IMR-90 (cell line): ENCODE measurements at regions not wholly inside any gene's neighbourhood (a gene's known extent, or its start where the extent isn't known, plus 50 kb on each side); places are given as distances from the start of the nearest gene placed in this dataset.
A peak's percentile ranks its signal among the peaks of the same experiment; 100 is the strongest.

Source experiments
- ATAC-seq: fragments of 200-7000 bp; cut with Tn5 transposase; 2 replicates; pipeline ENCODE4 v1.9.1; 2020; ENCODE audit warnings: low read depth, mild to moderate bottlenecking, moderate library complexity
- BruUV-seq: library from RNA; stranded (reverse); fragments of 400-500 nt; replicated peaks from 2 replicates; lab custom pipeline; 2021; lab: Mats Ljungman, UMichigan
- CTCF ChIA-PET: fragments of 300-600 bp; formaldehyde crosslinking; extraction: SDS; loops from one replicate; lab custom pipeline; 2021; ENCODE audit warnings: antibody characterized with exemption; lab: Yijun Ruan, JAX
- POLR2A ChIA-PET: fragments of 300-600 bp; sonication (Branson Sonifier 250); formaldehyde crosslinking; loops from one replicate; lab custom pipeline; 2022; ENCODE audit warnings: antibody characterized with exemption; ENCODE audit not compliant: unreplicated experiment; lab: Charles Lee
- DNase-seq: peaks from one replicate; pipeline ENCODE4 v3.0.0; 2013
- H2AFZ ChIP-seq: replicated peaks from 2 replicates; pipeline ENCODE3; 2013; ENCODE audit warnings: low read length, mild to moderate bottlenecking; ENCODE audit not compliant: poor library complexity
- H2AK5ac ChIP-seq: 2 replicates; pipeline ENCODE4 v1.6.1; 2013; ENCODE audit warnings: low read depth, low read length, inconsistent platforms
- H2AK9ac ChIP-seq: replicated peaks from 2 replicates; pipeline ENCODE3; 2013; ENCODE audit warnings: mild to moderate bottlenecking, low read depth, low read length, moderate library complexity; ENCODE audit not compliant: poor library complexity
- H2BK120ac ChIP-seq: 2 replicates; pipeline ENCODE4 v1.6.1; 2013; ENCODE audit warnings: low read depth, low read length, inconsistent platforms
- H2BK15ac ChIP-seq: 3 replicates; pipeline ENCODE4 v1.6.1; 2013; ENCODE audit warnings: low read depth, low read length, inconsistent platforms
- H2BK20ac ChIP-seq: 2 replicates; pipeline ENCODE4 v1.6.1; 2013; ENCODE audit warnings: low read depth, mild to moderate bottlenecking, inconsistent platforms, low read length, moderate library complexity
- H2BK5ac ChIP-seq: 2 replicates; pipeline ENCODE4 v1.6.1; 2013; ENCODE audit warnings: mild to moderate bottlenecking, low read depth, low read length, inconsistent platforms; ENCODE audit not compliant: poor library complexity, severe bottlenecking
- H3K14ac ChIP-seq: replicated peaks from 2 replicates; pipeline ENCODE4 v1.6.1; 2013; ENCODE audit warnings: low read depth, low read length, inconsistent platforms
- H3K18ac ChIP-seq: 2 replicates; pipeline ENCODE4 v1.6.1; 2013; ENCODE audit warnings: low read depth, low read length, control low read depth
- H3K23ac ChIP-seq: 2 replicates; pipeline ENCODE4 v1.6.1; 2013; ENCODE audit warnings: low read depth, low read length, inconsistent platforms
- H3K27ac ChIP-seq: 2 replicates; pipeline ENCODE4 v1.5.1; 2013; ENCODE audit warnings: mild to moderate bottlenecking, control low read depth, low read length; ENCODE audit not compliant: insufficient read depth
- H3K27me3 ChIP-seq: 2 replicates; pipeline ENCODE4 v1.6.1; 2013; ENCODE audit warnings: low read length; ENCODE audit not compliant: control insufficient read depth, insufficient read depth
- H3K36me3 ChIP-seq: 2 replicates; pipeline ENCODE4 v1.6.1; 2013; ENCODE audit warnings: low read length, mixed read lengths; ENCODE audit not compliant: control insufficient read depth, insufficient read depth
- H3K4ac ChIP-seq: 2 replicates; pipeline ENCODE4 v1.6.1; 2013; ENCODE audit warnings: low read depth, low read length, inconsistent platforms
- H3K4me1 ChIP-seq: 2 replicates; pipeline ENCODE4 v1.6.1; 2013; ENCODE audit warnings: low read length, mixed read lengths; ENCODE audit not compliant: control insufficient read depth, insufficient read depth
- H3K4me2 ChIP-seq: 2 replicates; pipeline ENCODE4 v1.6.1; 2013; ENCODE audit warnings: low read depth, mild to moderate bottlenecking, control low read depth, low read length, moderate library complexity
- H3K4me3 ChIP-seq: 2 replicates; pipeline ENCODE4 v1.5.1; 2013; ENCODE audit warnings: low read depth, mild to moderate bottlenecking, control low read depth, low read length, moderate library complexity; ENCODE audit not compliant: insufficient read depth
- H3K56ac ChIP-seq: 2 replicates; pipeline ENCODE4 v1.6.1; 2013; ENCODE audit warnings: low read length, inconsistent platforms; ENCODE audit not compliant: insufficient read depth; ENCODE audit errors: extremely low read depth
- H3K79me1 ChIP-seq, 2 experiments: 2 replicates each; pipeline ENCODE4 v1.6.1; 2013; ENCODE audit warnings: low read length in 2 of 2, inconsistent platforms in 1 of 2, low read depth in 1 of 2
- H3K9ac ChIP-seq: 2 replicates; pipeline ENCODE4 v1.6.1; 2013; ENCODE audit warnings: low read depth, low read length, control low read depth
- H3K9me1 ChIP-seq: 2 replicates; pipeline ENCODE4 v1.6.1; 2013; ENCODE audit warnings: low read length, inconsistent platforms; ENCODE audit not compliant: insufficient read depth
- H3K9me3 ChIP-seq: 2 replicates; pipeline ENCODE4 v1.6.1; 2013; ENCODE audit warnings: low read length; ENCODE audit not compliant: control insufficient read depth, insufficient read depth
- H4K20me1 ChIP-seq: 2 replicates; pipeline ENCODE4 v1.6.1; 2013; ENCODE audit warnings: low read length, inconsistent platforms; ENCODE audit not compliant: insufficient read depth
- H4K5ac ChIP-seq: 2 replicates; pipeline ENCODE4 v1.6.1; 2013; ENCODE audit warnings: mild to moderate bottlenecking, low read depth, low read length, control low read depth
- H4K8ac ChIP-seq, 2 experiments: 2 replicates each; pipeline ENCODE4 v1.6.1; 2013; ENCODE audit warnings: low read depth in 2 of 2, low read length in 2 of 2, control low read depth in 1 of 2, inconsistent platforms in 1 of 2
- H4K91ac ChIP-seq: 2 replicates; pipeline ENCODE4 v1.6.1; 2013; ENCODE audit warnings: low read depth, low read length, inconsistent platforms; ENCODE audit not compliant: insufficient read depth
- CEBPB ChIP-seq: IDR thresholded peaks from 2 replicates; pipeline ENCODE4 v1.6.1; 2012; ENCODE audit warnings: low read depth, low read length, improper control_type of control experiment
- CHD1 ChIP-seq: IDR thresholded peaks from 2 replicates; pipeline ENCODE4 v1.6.1; 2012; ENCODE audit warnings: low read depth, low read length, improper control_type of control experiment
- CTCF ChIP-seq: conservative IDR thresholded peaks from 2 replicates; pipeline ENCODE4 v1.5.1; 2012; ENCODE audit warnings: mild to moderate bottlenecking, low read depth, low read length, improper control_type of control experiment
- ELK1 ChIP-seq: fragments of 150-350 bp; IDR thresholded peaks from 2 replicates; pipeline ENCODE4 v1.6.1; 2016; ENCODE audit warnings: low read depth, mild to moderate bottlenecking, low read length, moderate library complexity, borderline replicate concordance
- FOS ChIP-seq: fragments of 150-350 bp; IDR thresholded peaks from 2 replicates; pipeline ENCODE4 v1.6.1; 2016; ENCODE audit warnings: low read depth, low read length
- MAZ ChIP-seq: IDR thresholded peaks from 2 replicates; pipeline ENCODE4 v1.6.1; 2012; ENCODE audit warnings: low read depth, mild to moderate bottlenecking, low read length, improper control_type of control experiment, moderate library complexity, borderline replicate concordance
- NFE2L2 ChIP-seq: fragments of 150-350 bp; IDR thresholded peaks from 2 replicates; pipeline ENCODE4 v1.6.1; 2016; ENCODE audit warnings: low read depth, mild to moderate bottlenecking, low read length
- RAD21 ChIP-seq: IDR thresholded peaks from 2 replicates; pipeline ENCODE4 v1.6.1; 2012; ENCODE audit warnings: low read length, improper control_type of control experiment
- RCOR1 ChIP-seq: IDR thresholded peaks from 2 replicates; pipeline ENCODE4 v1.6.1; 2012; ENCODE audit warnings: mild to moderate bottlenecking, low read length, improper control_type of control experiment; ENCODE audit not compliant: insufficient replicate concordance
- RFX5 ChIP-seq: IDR thresholded peaks from 2 replicates; pipeline ENCODE4 v1.8.0; 2012; ENCODE audit warnings: low read depth, mild to moderate bottlenecking, low read length, moderate library complexity
- SMC3 ChIP-seq: fragments of 150-350 bp; IDR thresholded peaks from 2 replicates; pipeline ENCODE4 v1.6.1; 2016; ENCODE audit warnings: low read depth, mild to moderate bottlenecking, antibody characterized with exemption, low read length, moderate library complexity
- USF2 ChIP-seq: fragments of 150-350 bp; IDR thresholded peaks from 2 replicates; pipeline ENCODE4 v1.6.1; 2017; ENCODE audit warnings: mild to moderate bottlenecking, antibody characterized with exemption, low read length, low read depth
- WGBS, 2 experiments: methylation state at CpG; one replicate each; pipeline versions ENCODE4 v1.1.5 to v1.1.7; 2013; ENCODE audit warnings: missing lambda C conversion rate in 2 of 2; ENCODE audit not compliant: insufficient read length in 1 of 2; ENCODE audit errors: extremely low coverage in 2 of 2; 5-methylcytosine and 5-hydroxymethylcytosine counted together
- dilution Hi-C: fragments of 300-500 bp; cut with HindIII; formaldehyde crosslinking; loops from one replicate; pipeline ENCODE4 v1.14.3; 2018; ENCODE audit warnings: low sequenced_read_pairs; ENCODE audit not compliant: unreplicated experiment
- in situ Hi-C: fragments of 300-500 bp; cut with MboI; formaldehyde crosslinking; loops from 3 replicates; pipeline ENCODE4 v1.14.3; 2019; ENCODE audit warnings: low sequenced_read_pairs, inconsistent platforms, mixed read lengths
- intact Hi-C: fragments of 100-400 bp; cut with micrococcal nuclease; formaldehyde crosslinking; loops from 2 replicates; pipeline ENCODE4 v1.10.0; 2022

- intact Hi-C loops = loop anchor here (2.0 kb wide), 1 partner anchor 13 kb away; no protein-coding TSS in a partner anchor
- peak overlapping the region; percentile 47 for H2AFZ ChIP-seq
- H3K18ac ChIP-seq = no peak overlapping the region
- no peak overlapping the region for H3K4ac ChIP-seq
- no peak overlapping the region; the same call in 1 of the 2 replicates for H3K23ac ChIP-seq
- H4K20me1 ChIP-seq = no peaks in the 10 kb centered on the region
- H2BK20ac ChIP-seq = no peak overlapping the region
- no peak; the same call in 1 of the 2 replicates for ATAC-seq
- H2BK120ac ChIP-seq = no peak overlapping the region
- no peak overlapping the region for H2BK15ac ChIP-seq
- ChIA-PET CTCF (no interaction called here), POLR2A (interaction anchor here (0.6 kb wide), 1 partner anchor 571 kb away, joined by 4 read pairs; no protein-coding TSS in a partner anchor)
- no peak overlapping the region for H2BK5ac ChIP-seq
- H3K27me3 ChIP-seq = no peaks in the 10 kb centered on the region
- no peak overlapping the region for H3K56ac ChIP-seq
- H3K4me2 ChIP-seq = no peak overlapping the region
- no peak overlapping the region for H3K27ac ChIP-seq
- no peak overlapping the region for H4K5ac ChIP-seq
- H3K9ac ChIP-seq = no peak overlapping the region
- H2AK9ac ChIP-seq = no peak overlapping the region
- no peak overlapping the region for H4K8ac ChIP-seq
- H3K4me1 ChIP-seq = no peaks in the 10 kb centered on the region
- peak; percentile 33 for DNase-seq
- H3K14ac ChIP-seq = no peak overlapping the region
- H4K91ac ChIP-seq = no peak overlapping the region
- H3K9me1 ChIP-seq = peaks cover 3% of the 10 kb centered on the region; the same call in 1 of the 2 replicates
- in situ Hi-C loops = no loop called here
- no peak overlapping the region for H3K4me3 ChIP-seq
- no peak overlapping the region for H2AK5ac ChIP-seq
- WGBS, 2 experiments = 100% methylated on average over 1 of the region's 2 CpGs; no CpG with 5 or more reads in 1 of the 2 experiments
- no peaks in the 10 kb centered on the region for H3K36me3 ChIP-seq
- dilution Hi-C loops = no loop called here
- BruUV-seq = no TSS peak
- H3K79me1 ChIP-seq = no peaks in the 10 kb centered on the region
- TF ChIP-seq MAZ (no peak), RAD21 (no peak), FOS (no peak), CTCF (no peak), SMC3 (no peak), USF2 (no peak), ELK1 (no peak), CEBPB (no peak), RCOR1 (no peak), RFX5 (no peak), CHD1 (no peak), NFE2L2 (no peak)
- H3K9me3 ChIP-seq = no peaks in the 10 kb centered on the region
These were observed 603.7 kb upstream of the ZEB2 start for GRCh38 chr2:145123606-145124005.
